NT2/D1 (cell line): ENCODE measurements at regions not wholly inside any gene's neighbourhood (a gene's known extent, or its start where the extent isn't known, plus 50 kb on each side); places are given as distances from the start of the nearest gene placed in this dataset.

Source experiments
- SUZ12 ChIP-seq: IDR thresholded peaks from 2 replicates; pipeline ENCODE4 v1.6.1; 2011; ENCODE audit not compliant: insufficient read length, insufficient read depth; ENCODE audit errors: extremely low read depth
- YY1 ChIP-seq: IDR thresholded peaks from 2 replicates; pipeline ENCODE4 v1.6.1; 2011; ENCODE audit not compliant: insufficient read length, insufficient read depth

DNA sequence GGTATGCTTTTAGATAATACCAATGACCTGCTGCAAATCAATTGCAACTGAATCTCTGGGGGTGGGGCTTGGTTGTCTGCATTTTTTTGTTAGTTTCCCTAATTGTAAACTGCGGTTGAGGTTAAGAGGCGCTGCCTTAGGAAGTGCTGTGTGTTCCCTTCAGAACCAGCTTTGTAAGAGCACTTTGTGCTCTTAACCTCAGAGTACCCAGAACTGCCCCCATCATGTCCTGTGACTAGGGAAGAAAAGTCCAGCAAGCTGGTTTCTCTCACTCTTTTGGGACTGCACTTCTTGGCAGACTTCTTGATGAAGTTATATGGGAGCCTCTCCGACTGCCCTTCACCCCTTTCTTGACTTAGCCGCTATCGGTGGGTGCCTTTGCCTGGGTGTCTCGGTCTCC is 245.5 kb upstream of the CXCR4 start:
- no peak for TF ChIP-seq SUZ12
- no peak for TF ChIP-seq YY1
